Activated T-helper 17 cell treated with anti-CD3 and anti-CD28 coated beads, Interleukin-2, amount 50 U/mL, for 72 hours (primary cell): ENCODE measurements at regions not wholly inside any gene's neighbourhood (a gene's known extent, or its start where the extent isn't known, plus 50 kb on each side); places are given as distances from the start of the nearest gene placed in this dataset.
"Not testable (repeated sequence)": the region's sequence is repeated elsewhere in the genome, so short reads cannot be mapped to it uniquely, and the experiment has no call there.

ENCODE experiments used
- ATAC-seq: fragments of 150-1000 bp; cut with Tn5 transposase; replicated peaks from 2 replicates; pipeline ENCODE4 v1.10.0; 2021; ENCODE audit warnings: mild to moderate bottlenecking, moderate library complexity
- H3K27ac Mint-ChIP-seq: one replicate; pipeline ENCODE4 v1.8.0; 2022; ENCODE audit warnings: mixed read lengths
- H3K27me3 Mint-ChIP-seq: one replicate; pipeline ENCODE4 v1.8.0; 2022; ENCODE audit warnings: mixed read lengths
- H3K36me3 Mint-ChIP-seq: one replicate; pipeline ENCODE4 v1.8.0; 2022; ENCODE audit warnings: low read depth, mild to moderate bottlenecking, mixed read lengths
- H3K4me1 Mint-ChIP-seq: one replicate; pipeline ENCODE4 v1.8.0; 2022; ENCODE audit warnings: mixed read lengths
- H3K4me3 Mint-ChIP-seq: one replicate; pipeline ENCODE4 v1.8.0; 2022; ENCODE audit warnings: mild to moderate bottlenecking, mixed read lengths
- H3K9me3 Mint-ChIP-seq: one replicate; pipeline ENCODE4 v1.8.0; 2022; ENCODE audit warnings: mixed read lengths

DNA sequence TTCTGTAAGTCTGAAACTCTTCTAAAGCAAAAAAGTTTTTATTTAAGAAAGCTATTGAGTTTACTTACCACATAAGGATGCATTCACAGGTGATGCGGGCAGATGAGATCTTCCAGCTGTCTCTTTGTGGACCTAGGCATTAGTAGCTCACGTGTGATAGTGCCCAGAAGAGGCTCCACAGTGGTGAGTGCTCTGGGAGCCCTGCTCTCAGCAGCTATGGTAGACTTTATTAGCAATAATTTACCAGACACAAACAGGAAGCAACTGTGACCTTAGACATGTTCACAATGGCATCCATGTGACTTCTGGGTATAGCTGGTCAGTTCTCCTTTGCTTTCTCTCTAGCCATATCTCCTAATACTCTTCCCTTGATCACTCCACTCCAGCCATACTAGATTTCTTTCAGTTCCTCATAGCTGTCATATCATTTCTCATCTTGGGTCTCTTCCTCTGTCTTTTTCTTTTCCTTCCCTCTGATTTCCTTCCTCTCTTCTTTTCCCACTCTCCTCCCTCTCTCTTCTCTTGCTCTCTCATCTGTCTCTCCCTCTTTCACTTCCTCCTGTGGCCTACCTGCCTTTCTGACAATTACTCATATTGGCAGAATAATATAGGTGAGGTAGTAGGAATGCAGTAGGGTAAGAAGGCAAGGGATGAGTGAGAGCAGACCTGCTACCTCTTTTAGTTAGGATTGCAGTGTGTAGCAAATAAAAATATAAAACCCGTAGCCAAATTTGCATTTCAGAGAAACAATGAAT, 75.2 kb upstream of the SCAF11 start:
- Mint-ChIP-seq H3K27me3 (peaks cover 4% of the 10 kb centered on the region), H3K9me3 (no peaks in the 10 kb centered on the region)

GRCh38 chr12:46064548-46064947, 74.2 kb upstream of the SCAF11 start:
- Mint-ChIP-seq H3K27me3 (peaks cover 4% of the 10 kb centered on the region), H3K4me1 (no peaks in the 10 kb centered on the region), H3K36me3 (no peaks in the 10 kb centered on the region), H3K27ac (no peak overlapping the region), H3K4me3 (no peak overlapping the region), H3K9me3 (no peaks in the 10 kb centered on the region)
- no peak for ATAC-seq

More for the DNA sequence above, 75.2 kb upstream of the SCAF11 start:
- Mint-ChIP-seq H3K27ac (no peak overlapping the region), H3K4me3 (no peak overlapping the region), H3K36me3 (no peaks in the 10 kb centered on the region), H3K4me1 (peaks cover under 1% of the 10 kb centered on the region)
- ATAC-seq, result no peak

GRCh38 chr12:46058697-46059096, 68.3 kb upstream of the SCAF11 start:
- not testable (repeated sequence) for H3K4me3 Mint-ChIP-seq, ATAC-seq, H3K27ac Mint-ChIP-seq, H3K27me3 Mint-ChIP-seq, H3K4me1 Mint-ChIP-seq, H3K36me3 Mint-ChIP-seq, H3K9me3 Mint-ChIP-seq

- no peak for ATAC-seq
- Mint-ChIP-seq H3K36me3 (no peaks in the 10 kb centered on the region), H3K9me3 (peaks cover 28% of the 10 kb centered on the region), H3K4me3 (no peak overlapping the region), H3K4me1 (no peaks in the 10 kb centered on the region), H3K27ac (no peak overlapping the region), H3K27me3 (peaks cover 22% of the 10 kb centered on the region)
Measured at GRCh38 chr12:46050805-46051204, 60.4 kb upstream of the SCAF11 start.

GRCh38 chr12:46049665-46050064, 59.3 kb upstream of the SCAF11 start:
- H3K27ac Mint-ChIP-seq, result no peak overlapping the region
- no peaks in the 10 kb centered on the region for H3K36me3 Mint-ChIP-seq
- H3K9me3 Mint-ChIP-seq, result peaks cover 30% of the 10 kb centered on the region
- no peaks in the 10 kb centered on the region for H3K4me1 Mint-ChIP-seq
- peaks cover 25% of the 10 kb centered on the region for H3K27me3 Mint-ChIP-seq
- no peak overlapping the region for H3K4me3 Mint-ChIP-seq
- ATAC-seq, result no peak

- no peak overlapping the region for H3K4me3 Mint-ChIP-seq
- ATAC-seq, result no peak
- peaks cover 17% of the 10 kb centered on the region for H3K27me3 Mint-ChIP-seq
- H3K27ac Mint-ChIP-seq, result no peak overlapping the region
- peaks cover 26% of the 10 kb centered on the region for H3K9me3 Mint-ChIP-seq
- no peaks in the 10 kb centered on the region for H3K4me1 Mint-ChIP-seq
- H3K36me3 Mint-ChIP-seq, result no peaks in the 10 kb centered on the region
Measured at GRCh38 chr12:46046436-46046835, 56.1 kb upstream of the SCAF11 start.

DNA sequence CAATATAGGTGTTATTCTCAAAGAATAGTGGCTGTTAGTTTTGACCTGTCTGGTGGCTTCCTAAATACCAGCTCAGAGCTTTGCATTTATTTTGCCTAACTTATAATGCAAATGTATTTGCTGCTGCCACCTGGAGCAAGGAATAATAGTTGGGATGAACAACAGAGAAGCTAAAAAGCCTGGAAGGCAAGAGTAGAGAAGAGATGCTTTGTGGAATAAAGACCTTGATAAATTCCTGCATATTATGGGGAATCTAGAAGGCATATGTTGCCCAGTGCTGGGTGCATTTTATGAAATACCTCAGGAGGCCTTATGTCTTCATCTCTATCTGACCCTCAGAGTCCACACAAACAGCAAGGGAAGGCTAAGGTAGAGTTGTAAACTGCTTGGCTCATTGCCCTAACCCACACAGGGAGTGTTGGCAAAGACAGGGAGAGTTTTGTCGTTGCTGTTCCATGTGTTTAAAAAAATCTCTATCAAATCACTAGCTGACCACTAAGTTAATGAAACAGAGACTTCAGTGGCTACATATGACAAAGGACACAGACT, 53.7 kb upstream of the SCAF11 start:
- peaks cover 11% of the 10 kb centered on the region for H3K9me3 Mint-ChIP-seq
- no peaks in the 10 kb centered on the region for H3K4me1 Mint-ChIP-seq
- H3K27me3 Mint-ChIP-seq, result peaks cover 15% of the 10 kb centered on the region
- no peaks in the 10 kb centered on the region for H3K36me3 Mint-ChIP-seq
- no peak overlapping the region for H3K27ac Mint-ChIP-seq
- no peak for ATAC-seq
- no peak overlapping the region for H3K4me3 Mint-ChIP-seq
